ENCODE measurements at regions not wholly inside any gene's neighbourhood (a gene's known extent, or its start where the extent isn't known, plus 50 kb on each side); places are given as distances from the start of the nearest gene placed in this dataset.
"Not testable (repeated sequence)": the region's sequence is repeated elsewhere in the genome, so short reads cannot be mapped to it uniquely, and the experiment has no call there.

GRCh38 chr14:30153717-30154116, 226.1 kb upstream of the PRKD1 start:
- no peak for DNase-seq (ENCODE audit: low read depth in 2 of 3, low spot score in 2 of 3)

GRCh38 chr14:30156571-30156970, 228.9 kb upstream of the PRKD1 start:
- no peak for DNase-seq (ENCODE audit: low read depth in 2 of 3, low spot score in 2 of 3)

DNA sequence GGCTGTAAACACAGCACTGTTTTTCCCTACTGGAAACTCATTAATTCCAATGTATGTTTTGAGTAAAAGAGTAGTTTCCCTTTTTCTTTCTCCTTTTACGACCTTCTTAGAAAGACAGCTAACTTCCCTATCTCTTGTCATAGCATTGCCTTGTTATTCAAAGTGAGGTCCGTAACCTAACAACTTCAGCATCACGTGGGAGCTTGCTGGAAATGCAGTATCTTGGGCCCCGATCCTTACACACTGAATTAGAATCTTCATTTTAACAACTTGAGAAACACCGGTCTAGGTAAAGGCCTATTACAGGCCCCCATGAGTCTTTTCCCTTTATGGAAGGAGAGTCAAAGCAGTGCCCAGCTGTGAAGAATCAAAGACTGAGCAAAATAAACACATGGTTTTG, 230.7 kb upstream of the PRKD1 start:
- DNase-seq (ENCODE audit: low read depth in 2 of 3, low spot score in 2 of 3) = no peak

DNA sequence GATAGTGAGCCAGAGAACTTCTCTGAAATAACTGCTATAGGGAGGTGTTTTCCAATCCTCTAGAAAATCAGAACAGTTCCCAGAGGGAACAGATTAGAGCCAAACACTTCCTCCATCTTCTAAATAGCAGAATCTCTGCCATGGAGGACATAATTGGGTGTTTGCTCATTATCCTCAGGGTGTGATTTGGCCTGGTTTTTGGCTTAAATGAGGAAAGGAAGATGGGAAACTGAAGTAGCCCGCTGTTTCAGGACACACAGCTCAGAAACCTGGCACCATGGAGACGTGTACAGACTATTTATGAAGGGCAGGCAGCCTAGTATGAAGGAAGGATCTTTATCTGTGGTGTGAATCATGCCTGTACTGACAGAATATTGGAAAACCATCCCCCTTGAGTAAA, 231.7 kb upstream of the PRKD1 start:
- DNase-seq (ENCODE audit: low read depth in 2 of 3, low spot score in 2 of 3) = no peak

DNA sequence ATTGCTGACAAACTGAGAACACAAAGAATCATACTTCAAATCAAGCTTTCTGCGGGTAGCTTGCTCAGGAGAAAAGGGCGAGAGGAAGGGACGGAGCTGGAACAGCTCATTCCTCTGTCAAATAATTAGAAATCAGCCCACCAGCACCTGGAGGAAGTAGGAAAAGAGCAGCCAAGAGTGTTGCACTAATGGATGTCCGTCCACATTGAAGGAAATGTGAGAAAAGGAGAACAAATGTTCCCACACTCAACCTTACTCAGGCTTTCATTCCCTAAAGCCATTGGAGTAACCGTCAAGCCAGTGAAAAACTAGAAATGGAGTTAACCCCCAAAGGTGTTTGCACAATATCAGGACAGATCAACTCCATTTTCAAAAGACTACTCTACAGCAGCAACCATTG, 233.0 kb upstream of the PRKD1 start:
- no peak for DNase-seq (ENCODE audit: low read depth in 2 of 3, low spot score in 2 of 3)

DNA sequence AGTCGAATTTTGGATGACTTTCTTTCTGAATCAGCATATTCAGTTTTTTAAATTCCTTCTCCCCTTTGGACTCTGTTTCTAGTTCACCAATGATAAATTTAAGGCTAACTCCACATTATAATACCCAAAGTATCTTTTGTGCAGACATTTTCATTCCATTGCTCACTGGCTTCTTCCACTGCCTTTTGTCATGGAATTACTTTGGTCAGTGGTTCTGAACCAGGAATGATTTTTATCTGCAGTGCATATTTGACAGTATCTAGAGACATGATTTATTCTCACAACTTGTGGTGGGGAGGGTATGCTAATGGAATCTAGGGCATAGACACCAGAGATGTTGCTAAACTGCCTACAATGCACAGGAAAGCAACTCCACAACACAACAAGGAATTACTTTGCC, 234.4 kb upstream of the PRKD1 start:
- DNase-seq (ENCODE audit: low read depth in 2 of 3, low spot score in 2 of 3) = no peak

DNA sequence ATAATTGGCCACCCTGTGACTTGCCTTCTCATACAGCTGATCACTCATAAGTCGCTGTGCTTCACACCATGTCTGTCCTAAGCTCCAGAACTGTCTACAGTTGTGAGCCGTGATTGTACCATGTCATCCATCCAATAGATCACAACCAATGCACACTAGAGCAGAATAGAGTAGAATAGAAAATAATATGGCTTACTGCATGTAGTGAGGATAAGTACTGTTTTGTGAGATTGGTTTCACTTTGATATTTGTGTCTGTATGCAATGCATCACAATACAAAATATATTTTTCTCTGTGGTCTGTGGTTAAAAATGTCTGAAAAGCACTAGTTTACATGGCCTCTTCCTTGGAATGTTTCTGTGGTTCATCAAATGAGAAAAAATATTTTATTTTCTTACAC, 237.6 kb upstream of the PRKD1 start:
- no peak for DNase-seq (ENCODE audit: low read depth in 2 of 3, low spot score in 2 of 3)

- DNase-seq (ENCODE audit: low read depth in 2 of 3, low spot score in 2 of 3) = no peak
Measured at GRCh38 chr14:30177781-30178180, 250.1 kb upstream of the PRKD1 start.

DNA sequence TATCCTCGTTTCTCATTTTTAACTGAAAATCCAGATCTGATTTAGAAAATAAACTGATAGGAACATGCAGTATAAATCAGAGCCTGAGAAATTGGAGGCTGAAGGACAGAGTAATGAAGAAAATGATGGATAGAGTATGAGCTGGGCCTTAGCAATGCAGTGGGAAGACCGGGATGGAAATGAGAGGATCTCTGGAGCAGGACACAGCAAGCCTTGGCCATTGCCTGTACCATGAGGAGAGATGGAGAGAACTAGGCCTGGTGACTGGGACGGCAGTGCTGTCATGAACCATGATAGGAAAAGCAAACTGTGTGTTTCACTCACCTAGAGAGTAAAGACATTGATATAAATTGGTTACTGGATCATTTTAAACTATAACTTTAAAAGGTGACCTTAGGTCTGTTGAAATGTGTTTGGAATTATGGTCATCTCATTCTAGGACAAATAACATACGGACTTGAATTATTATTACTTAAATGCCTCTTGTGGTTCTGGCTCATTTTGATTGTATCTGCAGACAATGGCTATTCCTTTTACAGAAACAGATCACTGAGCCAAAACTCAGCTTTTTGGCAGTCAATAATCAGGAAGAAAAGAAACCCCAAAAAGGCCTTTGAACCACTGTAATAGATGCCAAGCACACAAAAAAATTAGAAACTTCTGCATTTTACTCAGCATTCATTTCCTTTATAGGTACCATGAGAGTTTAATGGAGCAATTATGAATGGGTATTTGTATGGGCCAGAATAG, 251.9 kb upstream of the PRKD1 start:
- DNase-seq (ENCODE audit: low read depth in 2 of 3, low spot score in 2 of 3) = no peak

DNA sequence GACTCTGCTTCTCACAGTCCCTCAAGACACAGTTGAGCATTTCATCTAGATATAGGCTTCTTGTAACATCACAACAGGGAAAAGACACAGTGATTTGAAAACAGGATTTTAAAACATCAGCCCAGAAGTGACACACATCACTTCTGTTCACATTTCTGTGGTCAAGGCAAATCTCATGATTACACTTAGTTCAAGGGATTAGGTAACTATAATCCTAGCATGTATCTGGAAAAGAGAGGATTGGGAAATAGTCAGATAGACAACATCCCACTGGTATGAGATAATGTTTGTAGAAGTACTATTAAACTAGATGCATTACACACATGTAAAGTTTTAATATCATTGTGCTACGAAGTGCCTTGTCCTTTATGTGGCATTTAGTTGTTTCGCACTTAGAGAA, 252.6 kb upstream of the PRKD1 start:
- DNase-seq (ENCODE audit: low read depth in 2 of 3, low spot score in 2 of 3) = no peak

DNA sequence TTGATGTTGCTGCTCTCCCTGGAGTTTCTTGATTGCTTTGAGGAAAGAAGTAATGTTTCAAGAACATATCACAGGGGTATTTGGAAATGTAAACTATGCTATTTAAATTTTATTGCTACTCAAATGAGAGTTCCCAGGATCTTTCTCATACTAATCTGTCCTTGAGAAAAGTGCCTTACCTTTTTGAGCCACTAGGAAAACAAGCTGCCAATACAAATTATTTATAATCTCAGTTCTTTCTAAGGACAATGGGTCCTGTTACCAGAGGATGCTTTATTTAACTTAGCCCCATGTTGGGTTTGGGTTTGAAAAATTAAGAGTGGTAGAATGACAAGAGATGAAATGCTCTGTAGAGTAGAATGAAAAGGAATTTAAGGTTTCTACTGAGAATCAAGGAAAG, 258.2 kb upstream of the PRKD1 start:
- DNase-seq (ENCODE audit: low read depth in 2 of 3, low spot score in 2 of 3) = no peak

DNA sequence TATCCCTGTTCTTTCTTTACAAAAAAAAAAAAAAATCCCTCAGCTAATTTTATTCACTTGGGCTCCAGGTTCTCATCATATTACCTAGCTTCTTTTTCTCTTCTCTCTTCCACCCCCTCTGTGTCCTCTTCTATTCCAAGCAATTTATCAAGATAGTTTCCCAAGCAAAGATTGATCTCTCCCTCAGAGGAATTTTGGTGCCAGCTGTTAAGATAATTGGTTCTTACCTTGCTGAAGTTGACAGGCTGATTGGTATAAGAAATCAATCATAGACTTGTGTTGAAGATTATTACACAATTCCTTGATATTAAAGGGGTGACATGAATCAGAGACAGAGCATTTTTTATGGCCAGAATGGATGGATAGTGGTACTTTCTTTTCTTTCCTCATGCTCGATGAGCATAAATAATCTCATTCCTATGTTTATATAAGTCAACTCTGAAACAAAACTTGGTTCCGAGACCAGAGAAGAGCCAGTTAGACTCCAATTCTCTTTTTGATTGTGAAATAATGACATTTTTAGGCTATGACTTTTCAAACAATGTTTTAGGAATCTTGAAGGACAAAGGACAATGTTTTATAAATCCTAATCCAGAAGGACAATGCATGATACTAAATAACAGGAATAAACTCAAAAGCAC, 264.1 kb upstream of the PRKD1 start:
- DNase-seq (ENCODE audit: low read depth in 2 of 3, low spot score in 2 of 3) = no peak

GRCh38 chr14:30193101-30193500, 265.5 kb upstream of the PRKD1 start:
- no peak for DNase-seq (ENCODE audit: low read depth in 2 of 3, low spot score in 2 of 3)

DNA sequence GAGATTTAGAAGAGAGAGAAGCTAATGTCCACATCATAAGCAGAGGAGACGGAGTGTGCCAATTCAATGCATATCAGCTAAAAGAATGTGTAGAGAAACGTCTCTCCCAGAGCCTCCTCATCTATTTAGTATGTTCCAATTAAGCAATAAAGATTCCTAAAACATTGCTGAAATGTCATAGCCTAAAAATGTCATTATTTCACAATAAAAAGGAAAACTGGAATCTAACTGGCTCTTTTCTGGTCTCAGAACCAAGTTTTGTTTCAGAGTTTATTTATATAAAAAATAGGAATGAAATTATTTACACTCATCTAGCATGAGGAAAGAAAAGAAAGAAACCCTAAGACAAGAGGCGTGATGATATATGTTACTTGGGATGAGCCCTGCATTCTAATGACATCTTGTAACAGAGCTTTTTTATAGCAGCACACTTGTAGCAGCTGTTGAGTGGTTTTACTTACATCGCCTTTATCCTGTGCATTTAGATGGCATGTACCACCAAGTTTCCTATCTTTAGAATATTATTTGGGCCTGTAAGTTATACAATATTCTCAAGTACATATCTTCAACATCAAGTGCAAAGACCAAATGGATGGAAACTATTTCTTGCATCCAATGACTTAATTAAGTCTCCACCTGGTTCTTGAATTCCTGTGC, 266.3 kb upstream of the PRKD1 start:
- DNase-seq (ENCODE audit: low read depth in 2 of 3, low spot score in 2 of 3) = no peak

GRCh38 chr14:30194741-30195148, 267.1 kb upstream of the PRKD1 start:
- DNase-seq (ENCODE audit: low read depth in 2 of 3, low spot score in 2 of 3) = no peak

GRCh38 chr14:30195941-30196340, 268.3 kb upstream of the PRKD1 start:
- no peak for DNase-seq (ENCODE audit: low read depth in 2 of 3, low spot score in 2 of 3)

GRCh38 chr14:30196861-30197260, 269.2 kb upstream of the PRKD1 start:
- DNase-seq (ENCODE audit: low read depth in 2 of 3, low spot score in 2 of 3) = no peak

GRCh38 chr14:30198720-30199119, 271.1 kb upstream of the PRKD1 start:
- not testable (repeated sequence) for DNase-seq (ENCODE audit: low read depth in 2 of 3, low spot score in 2 of 3)

DNA sequence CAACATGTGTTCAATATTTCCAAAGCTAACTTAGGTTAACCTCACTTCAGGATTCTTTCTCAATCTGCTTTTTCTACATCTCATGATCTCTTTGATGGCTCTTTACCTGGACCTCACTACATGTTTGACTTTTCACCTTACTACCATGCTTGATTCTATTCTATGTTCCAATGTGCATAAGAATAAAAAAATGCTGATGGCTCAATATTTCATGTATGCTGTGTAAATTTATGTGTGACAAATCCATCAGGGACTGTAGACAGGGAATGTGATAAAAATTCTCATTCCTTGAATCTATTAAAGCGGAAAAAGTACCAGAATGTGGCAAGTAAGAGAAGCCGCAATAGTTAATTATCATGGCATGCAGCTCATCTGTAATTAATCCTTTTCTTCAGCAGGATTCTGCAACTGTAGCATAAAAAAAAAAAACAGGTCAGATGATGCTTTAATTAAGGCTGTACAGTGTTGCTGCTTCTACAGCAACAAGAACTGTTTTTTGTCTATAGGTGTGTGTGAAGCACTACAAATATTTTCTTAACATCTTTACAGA, 276.9 kb upstream of the PRKD1 start:
- DNase-seq (ENCODE audit: low read depth in 2 of 3, low spot score in 2 of 3) = no peak

DNA sequence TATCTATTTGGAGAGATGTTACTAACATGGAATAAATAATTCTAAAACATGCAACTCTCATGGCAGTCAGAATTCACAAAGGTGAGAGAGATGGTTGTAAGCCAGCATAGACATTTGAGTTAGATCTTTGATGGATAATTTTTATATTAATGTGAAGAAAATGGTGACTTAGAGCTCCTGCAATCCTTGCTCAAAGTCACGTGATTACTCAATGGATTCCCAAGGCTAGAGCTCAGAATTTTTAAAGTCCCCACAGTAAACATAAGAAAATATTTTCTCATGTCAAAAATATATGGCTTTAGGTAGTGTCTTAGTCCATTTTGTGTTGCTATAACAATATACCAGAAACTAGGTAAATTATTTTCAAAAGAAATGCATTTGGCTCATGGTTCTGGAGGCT, 281.5 kb upstream of the PRKD1 start:
- DNase-seq (ENCODE audit: low read depth in 2 of 3, low spot score in 2 of 3) = no peak

DNA sequence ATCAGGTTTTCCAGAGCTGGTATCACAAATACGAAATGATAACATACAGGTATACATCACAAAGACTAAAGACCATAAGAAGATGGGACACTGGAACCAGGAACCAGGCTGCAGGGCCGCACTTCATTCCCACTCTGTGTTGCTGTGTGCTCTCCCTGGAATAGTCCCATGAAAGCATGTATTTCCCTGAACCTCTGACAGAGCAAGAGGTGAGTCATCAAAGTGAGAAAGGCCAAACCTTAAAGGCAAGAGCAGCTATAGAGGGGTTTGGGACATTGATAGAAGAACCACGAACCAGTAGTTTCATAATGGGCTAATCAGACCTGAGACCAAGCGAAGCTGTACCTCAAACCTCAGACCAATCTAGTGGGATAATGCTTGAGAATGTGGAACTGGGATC, 283.0 kb upstream of the PRKD1 start:
- DNase-seq (ENCODE audit: low read depth in 2 of 3, low spot score in 2 of 3) = no peak

- no peak for DNase-seq (ENCODE audit: low read depth in 2 of 3, low spot score in 2 of 3)
Measured at GRCh38 chr14:30211326-30211725, 283.7 kb upstream of the PRKD1 start.
